NCI-H1417 treated with DMSO at 0.1 percent for 48 hours (cell line): ENCODE measurements at regions not wholly inside any gene's neighbourhood (a gene's known extent, or its start where the extent isn't known, plus 50 kb on each side); places are given as distances from the start of the nearest gene placed in this dataset.

ENCODE experiments used
- DNase-seq: peaks from one replicate; lab custom pipeline; 2025; lab: John Stamatoyannopoulos, UW

- no peak for DNase-seq
Observed at GRCh38 chr18:39870591-39870990, 2084.4 kb upstream of the PIK3C3 start.

- no peak for DNase-seq
Observed at GRCh38 chr18:39863916-39864315, 2091.1 kb upstream of the PIK3C3 start.

- DNase-seq: no peak
Observed at GRCh38 chr18:39862341-39862740, 2092.7 kb upstream of the PIK3C3 start.

DNA sequence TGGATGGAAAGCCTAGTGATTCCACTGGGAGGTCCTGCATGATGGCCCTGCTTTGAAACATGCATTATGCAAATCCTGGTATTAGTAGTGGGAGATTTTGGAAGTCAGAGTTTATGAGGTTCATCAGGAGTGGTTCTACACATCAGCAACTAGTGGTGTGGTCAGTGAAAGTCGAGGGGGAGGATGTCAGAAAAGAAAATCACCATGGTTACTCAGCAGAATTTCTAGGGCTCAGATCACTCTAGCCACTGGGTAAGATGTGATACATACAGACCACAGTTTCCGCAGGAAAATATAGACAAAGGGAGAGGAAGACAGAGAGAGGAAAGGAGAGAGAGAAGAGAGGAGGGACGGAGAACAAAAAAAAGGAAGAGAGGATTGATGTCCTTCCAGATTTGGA is 2100.7 kb upstream of the PIK3C3 start:
- DNase-seq: no peak

DNA sequence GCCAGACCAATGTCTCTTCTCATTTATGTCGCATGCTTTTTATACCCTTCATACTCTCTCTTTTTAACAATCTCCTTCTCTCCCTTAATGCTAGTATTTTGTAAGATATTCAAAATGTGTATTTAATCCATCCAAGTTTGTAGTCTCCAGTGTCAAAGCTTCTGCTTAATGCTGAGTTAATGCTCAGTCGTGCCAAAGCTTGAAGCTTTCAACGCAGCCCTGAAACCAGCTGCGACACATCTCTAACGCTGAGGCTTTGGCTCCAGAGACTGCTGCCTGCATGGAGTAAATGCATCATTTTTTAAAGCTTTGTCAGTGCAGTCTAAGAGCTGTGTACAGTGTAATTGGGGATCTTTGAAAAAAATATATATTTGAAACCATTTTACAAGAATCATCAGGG is 2108.8 kb upstream of the PIK3C3 start:
- DNase-seq: no peak

DNA sequence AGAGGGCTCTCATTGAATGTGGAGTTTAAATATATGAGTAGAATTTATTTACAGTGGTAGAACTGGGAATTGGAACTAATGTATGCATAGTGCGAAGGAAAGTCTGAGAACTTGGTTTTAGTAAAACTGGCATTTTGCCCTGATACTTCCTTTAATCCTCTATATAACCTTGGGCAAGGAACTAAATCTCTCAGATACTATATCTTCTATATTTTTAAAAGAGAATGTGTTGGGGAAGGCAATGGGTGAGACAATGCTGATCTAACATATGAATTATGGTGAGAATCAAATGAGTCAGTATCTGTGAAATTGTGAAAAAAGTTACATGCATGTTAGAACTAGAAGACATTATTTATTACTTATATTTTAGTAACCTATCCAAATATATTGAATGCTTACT is 2109.4 kb upstream of the PIK3C3 start:
- no peak for DNase-seq

GRCh38 chr18:39845106-39845505 is 2109.9 kb upstream of the PIK3C3 start:
- no peak for DNase-seq

DNA sequence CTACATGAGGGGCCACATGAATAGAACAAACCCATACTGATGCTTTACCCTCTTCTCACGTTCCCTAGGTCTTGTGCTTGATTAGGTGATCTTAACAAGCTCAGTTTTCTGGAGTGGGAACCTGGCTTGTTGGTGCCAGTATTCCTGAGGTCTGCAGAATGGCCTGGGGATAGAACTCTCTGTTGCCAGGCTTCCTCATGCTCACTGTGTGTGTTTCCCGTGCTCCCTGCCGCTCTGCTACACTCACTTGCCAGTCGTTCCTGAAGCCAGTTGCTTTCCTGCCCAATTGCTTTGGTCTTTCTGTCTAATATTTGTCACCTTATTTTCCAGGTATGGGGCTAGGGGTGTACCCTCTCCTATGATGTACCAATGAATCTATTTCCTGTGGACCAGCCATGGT is 2111.5 kb upstream of the PIK3C3 start:
- DNase-seq: no peak

DNA sequence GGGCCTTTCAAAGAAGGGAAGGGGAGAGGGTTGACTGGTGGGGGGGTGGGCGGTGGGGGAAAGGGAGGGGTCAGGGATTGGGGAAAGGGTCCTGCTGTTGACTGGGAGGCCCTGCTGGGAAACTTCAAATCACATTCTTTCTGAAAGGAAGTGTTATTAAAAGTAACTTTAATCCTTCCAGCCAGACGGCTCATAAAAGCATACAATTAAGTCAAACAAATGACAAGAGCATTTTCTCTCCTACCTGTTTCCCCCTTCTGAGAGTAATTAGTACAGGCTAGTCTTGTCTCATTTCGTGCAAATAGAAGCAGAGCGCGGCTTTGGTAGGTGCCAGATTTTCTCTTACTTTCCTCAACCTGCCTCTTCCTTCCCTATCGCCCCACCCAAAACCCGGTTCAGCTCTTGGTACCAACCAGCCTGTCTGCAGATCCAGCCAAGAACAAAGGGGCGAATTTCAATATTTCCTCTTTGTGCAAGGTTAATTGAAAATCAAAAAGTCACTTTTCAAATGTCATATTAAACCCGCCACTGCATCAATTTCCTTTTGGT is 2112.6 kb upstream of the PIK3C3 start:
- peak; percentile 5 for DNase-seq

DNA sequence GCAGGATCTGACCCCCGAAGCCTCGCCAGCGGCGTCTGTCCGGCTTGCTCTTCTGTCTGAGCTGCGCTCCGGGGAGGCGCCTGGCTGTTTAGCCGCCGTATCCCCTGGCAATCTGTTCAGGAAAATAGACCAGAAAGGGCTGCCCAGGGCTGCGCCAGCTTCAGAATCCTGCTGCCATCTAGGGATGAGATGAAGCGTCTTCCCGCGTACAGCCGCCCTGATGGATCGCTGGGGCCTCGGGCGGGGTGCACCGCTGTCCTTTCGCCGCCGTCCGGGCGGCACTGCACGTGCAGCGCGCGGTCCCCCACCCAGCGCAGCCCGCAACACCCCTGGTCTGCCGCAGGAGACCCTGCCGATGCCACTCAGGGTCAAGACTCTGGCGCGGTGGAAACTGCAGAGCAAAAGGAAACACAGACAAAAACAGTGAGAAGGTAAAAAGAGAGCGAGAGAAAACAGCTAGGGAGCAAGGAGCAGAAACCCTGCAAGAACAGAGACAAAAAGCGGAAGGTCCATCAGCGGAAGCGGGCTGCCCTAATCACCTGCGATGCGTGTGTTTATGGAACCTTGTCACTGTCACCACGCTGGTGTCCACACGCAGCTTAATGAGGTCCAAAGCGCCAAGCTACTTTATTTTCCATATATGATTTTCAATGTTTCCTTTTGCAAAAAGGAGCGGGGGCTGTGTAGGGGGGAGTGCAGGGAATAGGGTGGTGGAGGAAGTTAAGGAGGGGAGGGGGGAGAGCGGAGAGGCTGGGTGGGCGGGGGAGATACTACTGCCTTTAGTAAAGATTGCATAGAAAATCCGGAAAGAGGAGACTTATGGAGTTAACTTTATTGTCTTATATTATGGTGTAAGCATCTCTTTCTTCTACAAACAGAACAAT is 2113.3 kb upstream of the PIK3C3 start:
- peak; percentile 74 for DNase-seq

DNA sequence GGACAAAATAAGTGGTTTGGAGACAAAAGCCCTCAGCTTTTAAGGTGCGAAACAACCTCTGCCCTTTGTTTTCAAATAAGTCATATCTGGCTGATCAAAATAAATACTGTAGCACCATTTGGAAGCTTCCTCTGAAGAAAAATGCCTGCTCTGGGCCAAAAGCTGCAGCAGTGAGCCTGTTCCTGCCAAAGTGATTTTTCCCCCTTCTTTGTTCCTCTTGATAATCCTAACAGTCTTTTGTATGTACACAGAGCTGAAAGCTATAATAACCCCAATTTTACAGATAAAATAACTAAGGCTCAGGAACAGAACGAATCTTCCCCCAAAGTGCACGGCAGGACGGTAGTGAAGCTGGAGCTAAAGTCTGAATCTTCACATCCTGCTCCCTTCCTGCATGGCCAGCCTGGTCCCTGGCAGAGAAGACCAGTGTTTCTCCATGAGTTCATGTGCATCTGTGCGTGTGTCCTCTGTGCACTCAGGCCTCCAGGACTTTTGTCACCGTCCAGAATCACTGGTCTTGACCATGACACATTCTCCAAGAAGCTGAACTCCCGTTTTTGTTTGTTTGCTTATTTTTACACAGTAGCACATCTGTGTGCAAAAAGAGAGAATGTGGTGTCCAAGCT is 2114.1 kb upstream of the PIK3C3 start:
- no peak for DNase-seq

- no peak for DNase-seq
Observed at GRCh38 chr18:39840406-39840805, 2114.6 kb upstream of the PIK3C3 start.

DNA sequence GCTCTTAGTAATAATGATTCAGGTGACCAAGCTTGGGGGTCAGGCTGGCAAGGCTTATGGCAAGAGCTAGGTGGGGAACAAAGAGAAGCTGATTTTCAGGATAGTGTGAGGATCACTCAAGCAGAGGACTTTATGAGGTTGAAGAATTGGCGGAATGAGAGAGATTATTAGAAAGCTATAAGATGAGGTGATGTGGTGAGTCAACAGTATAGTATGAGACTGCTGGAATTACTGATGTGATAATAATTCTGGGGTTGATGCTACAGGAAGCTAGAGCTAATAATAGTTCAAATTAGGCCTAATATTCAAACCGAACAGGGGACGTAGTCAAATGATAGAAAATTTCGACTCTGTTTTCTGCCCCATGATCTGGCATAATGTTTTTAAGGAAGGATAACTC is 2115.3 kb upstream of the PIK3C3 start:
- no peak for DNase-seq

DNA sequence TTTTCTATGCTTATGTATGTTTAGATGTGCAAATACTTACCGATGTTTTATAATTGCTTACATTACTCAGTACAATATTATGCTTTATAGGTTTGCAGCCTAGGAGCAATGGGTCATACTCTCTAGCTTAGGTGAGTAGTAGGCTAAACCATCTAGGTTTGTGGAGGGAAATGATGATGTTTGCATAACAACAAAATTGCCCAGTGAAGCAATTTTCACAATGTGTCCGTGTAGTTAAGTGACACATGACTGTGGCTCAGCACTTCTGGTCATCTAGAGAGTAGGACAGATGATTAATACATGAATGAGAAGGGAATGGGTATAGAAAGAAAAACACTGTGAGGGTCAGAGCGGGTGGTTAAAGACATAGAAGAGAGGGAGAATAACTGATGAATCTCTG is 2116.2 kb upstream of the PIK3C3 start:
- DNase-seq: no peak

DNA sequence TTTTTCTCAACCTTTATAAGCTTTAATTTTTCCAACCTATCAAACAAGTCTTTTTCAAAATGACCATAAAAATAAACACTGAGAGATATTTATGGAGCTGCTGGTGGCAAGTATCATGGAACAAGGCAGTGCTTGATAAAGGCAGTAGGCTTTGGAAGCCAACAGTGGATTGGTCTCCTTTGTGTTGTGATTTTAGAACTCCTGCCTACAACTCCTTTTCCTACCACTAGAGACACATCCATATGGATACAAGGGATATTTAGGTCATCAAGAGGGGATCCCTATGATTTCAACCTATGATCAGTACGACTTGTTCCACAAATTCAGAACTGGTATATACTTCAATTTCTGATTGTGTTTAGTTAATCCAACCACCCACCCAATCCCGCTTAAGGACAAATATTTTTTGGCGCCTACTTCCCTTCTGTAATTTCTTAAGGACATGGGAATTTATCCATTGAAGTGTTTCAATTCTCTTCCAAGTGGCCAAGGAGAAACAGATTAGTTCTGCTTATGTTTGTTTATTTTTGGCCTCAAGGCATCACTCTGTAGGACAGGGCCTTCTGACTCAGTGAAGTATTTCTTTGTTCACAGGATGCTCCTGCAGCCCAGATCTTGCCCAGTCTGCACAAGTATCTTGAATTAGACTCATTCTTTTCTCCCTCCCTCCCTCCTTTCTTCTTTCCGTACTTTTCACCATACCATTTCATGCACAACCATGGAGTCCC is 2119.6 kb upstream of the PIK3C3 start:
- no peak for DNase-seq

GRCh38 chr18:39834636-39835035 is 2120.4 kb upstream of the PIK3C3 start:
- DNase-seq: no peak

GRCh38 chr18:39825485-39826150 is 2129.4 kb upstream of the PIK3C3 start:
- peak; percentile 30 for DNase-seq

GRCh38 chr18:39806525-39806924 is 2148.5 kb upstream of the PIK3C3 start:
- no peak for DNase-seq

GRCh38 chr18:39805218-39805617 is 2149.8 kb upstream of the PIK3C3 start:
- no peak for DNase-seq

GRCh38 chr18:39802648-39803229 is 2152.3 kb upstream of the PIK3C3 start:
- DNase-seq: no peak

GRCh38 chr18:39801848-39802247 is 2153.2 kb upstream of the PIK3C3 start:
- DNase-seq: no peak

GRCh38 chr18:39801010-39801409 is 2154.0 kb upstream of the PIK3C3 start:
- no peak for DNase-seq
